ENCODE measurements at regions not wholly inside any gene's neighbourhood (a gene's known extent, or its start where the extent isn't known, plus 50 kb on each side); places are given as distances from the start of the nearest gene placed in this dataset.

DNA sequence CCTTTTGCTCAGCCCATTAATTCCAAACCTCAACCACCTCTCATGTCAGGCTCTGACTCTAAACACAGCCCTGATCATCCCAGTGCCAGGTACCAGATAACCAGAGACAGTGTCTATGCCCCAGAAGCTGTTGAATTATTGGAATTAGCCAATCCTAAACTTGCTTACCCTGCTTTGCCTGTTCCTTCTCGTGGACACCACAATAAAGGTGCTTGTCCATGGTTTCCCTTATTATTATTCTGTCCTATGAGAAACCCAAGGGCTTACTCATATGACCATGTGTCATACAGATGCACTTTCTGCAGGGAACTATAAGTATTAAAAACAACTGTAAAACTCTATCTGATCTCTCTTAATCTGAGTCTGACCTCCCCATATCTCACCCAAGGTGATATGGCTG lies 2193.8 kb upstream of the PIK3C3 start:
- TF ChIP-seq FOXP2 (optimal IDR thresholded peaks at IDR 0.05; ENCODE audit: borderline replicate concordance, extremely low read depth, extremely low read length, insufficient read depth) (no peak), SIN3A (IDR thresholded peaks at IDR 0.05; ENCODE audit: borderline replicate concordance, insufficient read depth, low read length) (no peak), POLR2AphosphoS5 (IDR thresholded peaks at IDR 0.05; ENCODE audit: low read depth, low read length) (no peak), TAF1 (IDR thresholded peaks at IDR 0.05; ENCODE audit: borderline replicate concordance, insufficient read depth, low read length) (no peak)
- TF ChIP-seq, protein P1, sequence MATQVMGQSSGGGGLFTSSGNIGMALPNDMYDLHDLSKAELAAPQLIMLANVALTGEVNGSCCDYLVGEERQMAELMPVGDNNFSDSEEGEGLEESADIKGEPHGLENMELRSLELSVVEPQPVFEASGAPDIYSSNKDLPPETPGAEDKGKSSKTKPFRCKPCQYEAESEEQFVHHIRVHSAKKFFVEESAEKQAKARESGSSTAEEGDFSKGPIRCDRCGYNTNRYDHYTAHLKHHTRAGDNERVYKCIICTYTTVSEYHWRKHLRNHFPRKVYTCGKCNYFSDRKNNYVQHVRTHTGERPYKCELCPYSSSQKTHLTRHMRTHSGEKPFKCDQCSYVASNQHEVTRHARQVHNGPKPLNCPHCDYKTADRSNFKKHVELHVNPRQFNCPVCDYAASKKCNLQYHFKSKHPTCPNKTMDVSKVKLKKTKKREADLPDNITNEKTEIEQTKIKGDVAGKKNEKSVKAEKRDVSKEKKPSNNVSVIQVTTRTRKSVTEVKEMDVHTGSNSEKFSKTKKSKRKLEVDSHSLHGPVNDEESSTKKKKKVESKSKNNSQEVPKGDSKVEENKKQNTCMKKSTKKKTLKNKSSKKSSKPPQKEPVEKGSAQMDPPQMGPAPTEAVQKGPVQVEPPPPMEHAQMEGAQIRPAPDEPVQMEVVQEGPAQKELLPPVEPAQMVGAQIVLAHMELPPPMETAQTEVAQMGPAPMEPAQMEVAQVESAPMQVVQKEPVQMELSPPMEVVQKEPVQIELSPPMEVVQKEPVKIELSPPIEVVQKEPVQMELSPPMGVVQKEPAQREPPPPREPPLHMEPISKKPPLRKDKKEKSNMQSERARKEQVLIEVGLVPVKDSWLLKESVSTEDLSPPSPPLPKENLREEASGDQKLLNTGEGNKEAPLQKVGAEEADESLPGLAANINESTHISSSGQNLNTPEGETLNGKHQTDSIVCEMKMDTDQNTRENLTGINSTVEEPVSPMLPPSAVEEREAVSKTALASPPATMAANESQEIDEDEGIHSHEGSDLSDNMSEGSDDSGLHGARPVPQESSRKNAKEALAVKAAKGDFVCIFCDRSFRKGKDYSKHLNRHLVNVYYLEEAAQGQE (IDR thresholded peaks at IDR 0.05; ENCODE audit: insufficient read depth in 1 of 2, low read depth in 2 of 2, low read length in 2 of 2), result no peak

DNA sequence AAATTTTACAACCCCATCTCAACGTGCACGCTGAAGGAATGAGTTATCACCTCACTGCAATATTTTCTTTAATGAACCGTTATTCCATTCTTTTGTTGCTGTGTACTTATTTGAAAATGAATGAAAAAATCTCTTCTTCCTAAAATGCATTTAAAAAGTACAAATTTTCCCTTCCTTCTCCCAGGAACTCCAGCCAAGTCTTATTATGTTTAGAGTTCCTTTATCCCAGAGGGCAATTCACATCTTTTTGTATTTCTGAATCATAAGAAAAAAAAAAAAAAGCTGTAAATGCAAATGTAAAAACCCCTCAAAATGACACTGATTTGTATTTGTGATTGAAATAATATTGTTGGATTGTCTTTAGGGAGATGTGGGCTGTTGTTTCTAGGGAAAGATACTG lies 2194.3 kb upstream of the CELF4 start:
- TF ChIP-seq SIN3A (IDR thresholded peaks at IDR 0.05; ENCODE audit: borderline replicate concordance, insufficient read depth, low read length) (no peak), POLR2AphosphoS5 (IDR thresholded peaks at IDR 0.05; ENCODE audit: low read depth, low read length) (no peak), FOXP2 (optimal IDR thresholded peaks at IDR 0.05; ENCODE audit: borderline replicate concordance, extremely low read depth, extremely low read length, insufficient read depth) (no peak), TAF1 (IDR thresholded peaks at IDR 0.05; ENCODE audit: borderline replicate concordance, insufficient read depth, low read length) (no peak)
- TF ChIP-seq, protein P1 (IDR thresholded peaks at IDR 0.05; ENCODE audit: insufficient read depth in 1 of 2, low read depth in 2 of 2, low read length in 2 of 2), result no peak

DNA sequence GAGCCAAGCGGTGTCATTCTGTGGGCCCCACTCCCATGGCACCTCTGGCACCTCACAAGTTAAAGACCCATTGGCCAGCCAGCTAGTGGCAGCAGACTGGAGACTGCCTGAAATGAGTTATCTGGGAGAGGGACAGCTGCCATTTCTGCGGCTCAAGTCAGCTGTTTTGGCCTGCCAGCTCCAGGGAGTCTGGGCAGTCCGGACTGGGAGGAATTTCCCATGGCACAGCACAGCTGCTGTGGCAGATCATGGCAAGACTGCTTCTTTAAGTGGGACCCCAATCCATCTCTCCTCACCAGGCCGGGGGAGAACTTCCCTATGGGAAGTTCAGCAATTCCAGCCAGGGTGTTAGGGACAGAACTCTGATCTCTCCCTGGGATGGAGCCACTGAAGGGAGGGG lies 2187.6 kb upstream of the CELF4 start:
- no peak for TF ChIP-seq TAF1 (IDR thresholded peaks at IDR 0.05; ENCODE audit: borderline replicate concordance, insufficient read depth, low read length)
- TF ChIP-seq, protein P1 (IDR thresholded peaks at IDR 0.05; ENCODE audit: insufficient read depth in 1 of 2, low read depth in 2 of 2, low read length in 2 of 2), result no peak
- TF ChIP-seq POLR2AphosphoS5 (IDR thresholded peaks at IDR 0.05; ENCODE audit: low read depth, low read length), result no peak
- TF ChIP-seq SIN3A (IDR thresholded peaks at IDR 0.05; ENCODE audit: borderline replicate concordance, insufficient read depth, low read length), result no peak
- no peak for TF ChIP-seq FOXP2 (optimal IDR thresholded peaks at IDR 0.05; ENCODE audit: borderline replicate concordance, extremely low read depth, extremely low read length, insufficient read depth)

DNA sequence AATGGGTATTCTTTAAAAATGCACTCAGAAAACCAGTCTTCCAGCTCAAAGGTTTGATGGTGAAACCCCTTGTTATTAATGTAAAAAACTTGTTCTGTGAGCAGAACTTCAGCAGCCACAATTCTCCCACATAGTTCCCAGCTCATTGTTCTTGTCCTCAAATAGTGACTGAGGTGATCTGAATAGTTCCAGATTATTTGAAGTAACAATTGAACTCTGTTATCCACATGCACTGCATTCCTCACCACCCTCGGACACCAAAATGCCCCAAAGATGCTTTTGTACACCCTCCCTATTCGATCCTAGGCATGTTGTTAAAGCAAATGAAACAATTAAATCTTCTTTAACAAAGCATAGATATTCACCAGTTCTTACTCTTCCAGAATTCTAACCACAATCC lies 2186.8 kb upstream of the CELF4 start:
- TF ChIP-seq SIN3A (IDR thresholded peaks at IDR 0.05; ENCODE audit: borderline replicate concordance, insufficient read depth, low read length) (no peak), TAF1 (IDR thresholded peaks at IDR 0.05; ENCODE audit: borderline replicate concordance, insufficient read depth, low read length) (no peak), FOXP2 (optimal IDR thresholded peaks at IDR 0.05; ENCODE audit: borderline replicate concordance, extremely low read depth, extremely low read length, insufficient read depth) (no peak), POLR2AphosphoS5 (IDR thresholded peaks at IDR 0.05; ENCODE audit: low read depth, low read length) (no peak)
- TF ChIP-seq, protein P1 (IDR thresholded peaks at IDR 0.05; ENCODE audit: insufficient read depth in 1 of 2, low read depth in 2 of 2, low read length in 2 of 2), result no peak

DNA sequence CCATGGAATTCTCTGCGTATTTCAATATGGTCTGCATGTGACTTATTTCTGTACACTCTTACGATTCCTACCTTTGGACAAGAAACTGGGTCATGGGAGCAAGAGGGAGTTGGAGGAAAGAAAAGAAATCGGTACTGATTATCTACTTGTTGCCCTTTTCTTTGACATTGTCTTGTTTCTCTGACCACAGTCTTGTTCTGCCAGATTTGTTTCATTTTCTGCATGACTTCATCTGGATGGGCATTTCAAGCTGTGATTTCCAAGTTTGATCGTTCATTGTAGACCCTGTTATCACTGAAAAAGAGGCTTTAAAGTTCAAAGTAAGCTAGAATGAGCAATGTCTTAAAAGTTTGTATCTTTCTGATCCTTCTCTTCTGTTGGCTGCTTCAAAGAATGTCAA lies 2186.3 kb upstream of the CELF4 start:
- TF ChIP-seq SIN3A (IDR thresholded peaks at IDR 0.05; ENCODE audit: borderline replicate concordance, insufficient read depth, low read length) (no peak), TAF1 (IDR thresholded peaks at IDR 0.05; ENCODE audit: borderline replicate concordance, insufficient read depth, low read length) (no peak), FOXP2 (optimal IDR thresholded peaks at IDR 0.05; ENCODE audit: borderline replicate concordance, extremely low read depth, extremely low read length, insufficient read depth) (no peak), POLR2AphosphoS5 (IDR thresholded peaks at IDR 0.05; ENCODE audit: low read depth, low read length) (no peak)
- TF ChIP-seq, protein P1 (IDR thresholded peaks at IDR 0.05; ENCODE audit: insufficient read depth in 1 of 2, low read depth in 2 of 2, low read length in 2 of 2), result no peak

Measured in PFSK-1 (cell line).